Skeletal muscle cell (primary cell): ENCODE measurements at regions not wholly inside any gene's neighbourhood (a gene's known extent, or its start where the extent isn't known, plus 50 kb on each side); places are given as distances from the start of the nearest gene placed in this dataset.
"Not testable (repeated sequence)": the region's sequence is repeated elsewhere in the genome, so short reads cannot be mapped to it uniquely, and the experiment has no call there.

ENCODE experiments used
- DNase-seq: peaks from one replicate; pipeline ENCODE4 v3.0.0-alpha.2; 2010; ENCODE audit warnings: low read depth
- H3K4me3 ChIP-seq: 2 replicates; pipeline ENCODE4 v1.5.1; 2011; ENCODE audit warnings: low read depth, mild to moderate bottlenecking, control low read depth, low read length, moderate library complexity

- DNase-seq = no peak
- H3K4me3 ChIP-seq = no peak overlapping the region
Measured at GRCh38 chr1:76687307-76688175, 179.7 kb upstream of the ST6GALNAC5 start.

DNA sequence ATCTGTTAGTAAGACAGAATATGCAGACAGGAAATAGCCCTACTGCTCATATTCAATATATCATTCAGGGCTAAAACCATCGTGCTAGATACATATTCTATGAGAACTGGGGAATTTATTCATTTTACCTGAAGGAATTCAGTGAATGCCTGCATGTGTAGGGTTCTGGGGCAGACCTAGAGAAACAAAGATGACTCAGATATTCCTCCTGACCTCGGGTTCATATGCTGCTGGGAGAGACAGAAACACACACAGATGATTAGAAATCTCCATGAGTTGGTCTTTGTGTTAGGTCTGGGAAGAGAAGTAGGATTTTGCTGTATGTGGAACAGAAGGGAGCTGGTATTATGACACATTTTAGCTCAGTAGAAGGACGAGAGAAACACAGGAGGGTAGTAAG is 176.5 kb upstream of the ST6GALNAC5 start:
- no peak for DNase-seq
- no peak overlapping the region for H3K4me3 ChIP-seq

DNA sequence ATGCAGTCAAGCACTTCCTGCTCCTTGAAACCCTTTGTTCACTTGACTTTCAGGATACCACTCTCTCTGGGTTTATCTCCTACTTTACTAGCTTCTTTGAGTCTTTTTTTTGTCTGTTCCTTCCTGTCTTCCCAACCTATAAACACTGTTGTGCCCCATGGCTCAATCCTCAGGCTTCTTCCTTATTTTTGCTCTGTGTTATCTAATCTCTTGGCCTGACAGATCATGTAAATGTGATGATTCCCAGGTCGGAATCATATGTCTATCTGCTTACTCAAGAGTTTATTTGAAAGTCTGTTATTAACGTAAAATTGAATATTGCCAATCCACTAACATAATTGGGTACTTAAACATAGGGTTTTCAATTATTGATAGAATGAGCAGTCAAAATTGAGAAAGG is 171.7 kb upstream of the ST6GALNAC5 start:
- H3K4me3 ChIP-seq = no peak overlapping the region
- no peak for DNase-seq

DNA sequence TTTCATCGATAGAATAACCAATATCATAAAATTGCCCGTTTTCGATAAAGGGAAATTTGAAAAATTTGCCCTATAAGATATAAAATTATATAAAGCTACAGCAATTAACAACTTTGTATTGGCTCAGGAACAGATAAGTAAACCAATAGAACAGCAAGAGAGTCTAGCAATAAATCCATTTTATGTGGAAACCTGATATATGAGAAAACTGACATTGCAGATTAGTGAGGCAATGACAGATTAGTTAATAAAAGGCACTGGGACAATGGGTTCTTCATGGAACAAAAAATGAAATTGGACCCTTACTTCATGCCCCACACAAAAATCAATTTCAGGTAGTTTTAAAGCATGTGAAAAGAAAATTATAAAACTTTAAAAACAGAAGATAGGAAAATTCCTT is 169.9 kb upstream of the ST6GALNAC5 start:
- no peak overlapping the region for H3K4me3 ChIP-seq
- no peak for DNase-seq

DNA sequence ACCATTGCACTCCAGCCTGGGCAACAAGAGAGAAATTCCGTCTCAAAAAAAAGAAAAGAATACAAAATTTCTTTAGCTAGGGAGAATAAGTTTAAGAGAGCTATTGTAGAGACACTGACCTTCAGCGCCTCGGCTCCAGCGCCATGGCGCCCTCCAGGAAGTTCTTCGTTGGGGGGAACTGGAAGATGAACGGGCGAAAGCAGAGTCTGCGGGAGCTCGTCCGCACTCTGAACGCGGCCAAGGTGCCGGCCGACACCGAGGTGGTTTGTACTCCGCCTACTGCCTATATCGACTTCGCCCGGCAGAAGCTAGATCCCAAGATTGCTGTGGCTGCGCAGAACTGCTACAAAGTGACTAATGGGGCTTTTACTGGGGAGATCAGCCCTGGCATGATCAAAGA is 167.6 kb upstream of the ST6GALNAC5 start:
- DNase-seq = not testable (repeated sequence)

DNA sequence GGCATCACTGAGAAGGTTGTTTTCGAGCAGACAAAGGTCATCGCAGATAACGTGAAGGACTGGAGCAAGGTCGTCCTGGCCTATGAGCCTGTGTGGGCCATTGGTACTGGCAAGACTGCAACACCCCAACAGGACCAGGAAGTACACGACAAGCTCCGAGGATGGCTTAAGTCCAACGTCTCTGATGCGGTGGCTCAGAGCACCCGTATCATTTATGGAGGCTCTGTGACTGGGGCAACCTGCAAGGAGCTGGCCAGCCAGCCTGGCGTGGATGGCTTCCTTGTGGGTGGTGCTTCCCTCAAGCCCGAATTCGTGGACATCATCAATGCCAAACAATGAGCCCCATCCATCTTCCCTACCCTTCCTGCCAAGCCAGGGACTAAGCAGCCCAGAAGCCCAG is 167.1 kb upstream of the ST6GALNAC5 start:
- DNase-seq, H3K4me3 ChIP-seq: not testable (repeated sequence)

More for the DNA sequence above, 167.6 kb upstream of the ST6GALNAC5 start:
- H3K4me3 ChIP-seq = not testable (repeated sequence)

DNA sequence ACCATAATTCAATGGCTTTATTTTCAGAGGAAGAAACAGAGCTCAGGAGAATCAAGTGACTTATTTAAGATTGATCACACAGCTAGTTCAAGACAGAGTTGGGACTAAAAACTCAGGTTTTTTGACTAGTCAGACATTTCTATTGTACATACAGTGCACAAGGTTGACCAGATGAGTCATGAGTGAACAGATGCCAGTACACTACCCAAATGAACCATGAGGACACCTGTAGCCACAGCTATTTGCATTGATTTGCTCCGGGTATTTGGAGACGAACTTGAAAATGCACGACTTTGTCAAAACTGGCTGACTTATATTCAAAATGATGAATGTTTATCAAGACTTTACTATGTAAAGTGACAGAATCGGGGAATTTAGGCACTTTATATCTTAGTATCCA is 161.7 kb upstream of the ST6GALNAC5 start:
- DNase-seq = no peak
- no peak overlapping the region for H3K4me3 ChIP-seq

DNA sequence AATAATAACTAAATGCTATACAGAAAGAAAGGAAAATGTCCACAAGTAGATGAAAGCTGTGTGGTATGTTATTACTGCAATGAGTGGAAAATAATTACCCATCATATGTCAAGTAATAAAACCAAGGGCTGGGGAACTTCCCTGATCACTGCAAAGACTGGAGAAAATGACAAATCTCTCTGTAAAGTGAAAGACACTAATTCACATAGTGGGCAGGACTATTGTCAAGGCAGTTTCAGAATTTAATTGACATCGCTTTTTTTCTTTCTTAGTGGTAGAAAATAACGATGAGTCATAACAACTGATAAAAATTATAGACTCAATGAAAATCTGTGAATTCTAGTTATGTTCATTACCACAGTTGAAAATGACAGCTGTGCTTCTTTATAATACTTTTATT is 153.7 kb upstream of the ST6GALNAC5 start:
- H3K4me3 ChIP-seq = no peak overlapping the region
- no peak for DNase-seq

DNA sequence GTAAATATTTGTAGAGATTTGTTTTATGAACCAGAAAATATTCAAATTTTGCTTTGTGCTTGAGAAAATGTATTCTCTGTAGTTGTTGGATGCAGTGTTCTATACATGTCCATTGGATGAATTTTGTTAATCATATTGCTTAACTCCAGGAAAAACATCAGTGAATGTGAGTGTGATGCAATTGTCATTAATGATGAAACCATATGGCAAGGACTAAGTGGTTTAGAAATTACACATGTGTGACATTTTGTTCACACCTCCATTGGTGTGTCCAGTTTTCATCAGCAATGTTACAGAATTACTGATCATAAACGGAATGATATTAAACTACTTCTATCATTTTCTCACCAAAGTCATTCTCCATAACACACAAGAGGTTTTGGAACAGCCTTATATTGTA is 151.8 kb upstream of the ST6GALNAC5 start:
- no peak for DNase-seq
- no peak overlapping the region for H3K4me3 ChIP-seq

GRCh38 chr1:76723949-76724348 is 143.3 kb upstream of the ST6GALNAC5 start:
- H3K4me3 ChIP-seq = no peak overlapping the region
- no peak for DNase-seq

GRCh38 chr1:76724816-76725215 is 142.5 kb upstream of the ST6GALNAC5 start:
- H3K4me3 ChIP-seq = no peak overlapping the region
- DNase-seq = no peak

GRCh38 chr1:76725864-76726619 is 141.2 kb upstream of the ST6GALNAC5 start:
- DNase-seq = no peak
- no peak overlapping the region for H3K4me3 ChIP-seq

DNA sequence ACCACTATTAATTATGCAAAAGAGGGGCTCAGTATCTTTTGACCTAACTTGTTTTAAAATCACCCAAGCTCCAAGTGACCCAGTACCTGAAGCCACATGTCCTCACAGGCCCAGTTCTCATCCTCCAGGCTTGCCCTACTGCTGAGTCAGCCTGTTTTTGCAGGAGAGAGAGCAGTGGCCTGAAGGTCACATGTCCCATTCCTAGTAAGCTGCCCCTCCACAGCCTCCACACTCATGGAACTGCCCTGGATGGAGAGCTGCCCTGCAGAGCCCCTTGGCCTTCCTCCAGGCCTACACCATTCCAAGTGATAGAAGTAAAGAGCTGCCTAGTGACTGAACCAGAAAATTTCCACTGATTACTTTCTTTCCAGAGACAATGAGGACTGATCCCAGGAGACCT is 139.8 kb upstream of the ST6GALNAC5 start:
- H3K4me3 ChIP-seq = no peak overlapping the region
- DNase-seq = no peak

GRCh38 chr1:76729142-76729541 is 138.1 kb upstream of the ST6GALNAC5 start:
- H3K4me3 ChIP-seq = no peak overlapping the region
- DNase-seq = no peak

DNA sequence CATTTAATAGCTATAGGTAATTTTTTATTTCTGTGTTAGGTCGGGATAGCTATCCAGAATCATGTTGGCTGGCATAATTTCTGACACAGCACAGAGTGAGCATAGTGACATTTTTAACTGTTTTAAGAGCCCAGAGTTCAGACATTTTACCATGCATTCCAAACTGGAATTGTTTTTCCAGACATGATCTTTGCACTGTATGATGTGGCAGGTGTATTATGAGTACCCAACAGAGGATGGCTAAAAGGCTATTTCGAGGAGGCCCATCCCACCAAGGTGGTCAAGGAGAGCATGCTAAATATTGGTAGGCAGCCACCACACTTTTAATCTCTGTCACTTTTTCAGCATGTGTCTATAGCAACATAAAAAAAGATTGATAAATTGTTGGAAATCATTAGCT is 137.3 kb upstream of the ST6GALNAC5 start:
- no peak overlapping the region for H3K4me3 ChIP-seq
- no peak for DNase-seq

DNA sequence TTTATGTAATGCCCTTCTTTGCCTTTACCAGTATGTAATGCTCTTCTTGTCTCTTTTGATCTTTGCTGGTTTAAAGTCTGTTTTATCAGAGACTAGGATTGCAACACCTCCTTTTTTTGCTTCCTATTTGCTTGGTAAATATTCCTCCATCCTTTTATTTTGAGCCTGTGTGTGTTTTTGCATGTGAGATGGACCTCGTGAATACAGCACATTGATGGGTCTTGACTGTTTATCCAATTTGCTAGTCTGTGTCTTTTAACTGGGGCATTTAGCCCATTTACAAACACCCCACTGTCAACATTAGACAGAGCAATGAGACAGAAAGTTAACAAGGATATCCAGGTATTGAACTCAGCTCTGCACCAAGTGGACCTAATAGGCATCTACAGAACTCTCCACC is 128.9 kb upstream of the ST6GALNAC5 start:
- not testable (repeated sequence) for H3K4me3 ChIP-seq, DNase-seq

DNA sequence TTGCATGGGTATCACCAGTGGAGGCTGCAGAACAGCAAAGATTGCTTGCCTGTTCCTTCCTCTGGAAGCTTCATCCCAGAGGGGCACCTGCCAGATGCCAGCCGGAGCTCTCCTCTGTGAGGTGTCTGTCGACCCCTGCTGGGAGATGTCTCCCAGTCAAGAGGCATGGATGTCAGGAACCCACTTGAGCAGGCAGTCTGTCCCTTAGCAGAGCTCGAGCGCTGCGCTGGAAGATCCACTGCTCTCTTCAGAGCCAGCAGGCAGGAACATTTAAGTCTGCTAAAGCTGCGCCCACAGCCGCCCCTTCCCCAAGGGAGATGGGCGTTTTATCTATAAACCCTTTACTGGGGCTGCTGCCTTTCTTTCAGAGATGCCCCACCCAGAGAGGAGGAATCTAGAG is 126.3 kb upstream of the ST6GALNAC5 start:
- H3K4me3 ChIP-seq, DNase-seq: not testable (repeated sequence)

- DNase-seq = no peak
- no peak overlapping the region for H3K4me3 ChIP-seq
Measured at GRCh38 chr1:76744989-76745388, 122.3 kb upstream of the ST6GALNAC5 start.

DNA sequence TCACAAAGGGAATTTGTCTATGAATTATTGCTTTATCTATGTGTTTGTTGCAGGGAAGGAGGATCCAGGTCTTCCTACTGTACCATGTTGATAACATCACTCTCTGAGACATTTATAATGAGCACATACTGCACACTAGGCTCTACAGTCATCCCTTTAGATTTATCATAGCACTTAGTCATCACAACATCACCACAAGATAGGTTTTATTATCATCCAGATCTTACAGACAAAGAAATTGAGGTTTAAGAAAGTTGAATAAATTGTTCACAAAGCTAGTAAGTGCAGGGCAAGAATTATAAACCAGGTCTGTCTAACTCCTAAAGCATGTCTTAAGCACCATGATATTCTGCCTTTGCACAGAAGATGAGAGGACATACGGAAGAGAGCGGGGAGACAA is 121.1 kb upstream of the ST6GALNAC5 start:
- no peak overlapping the region for H3K4me3 ChIP-seq
- DNase-seq = no peak

- DNase-seq = no peak
- no peak overlapping the region for H3K4me3 ChIP-seq
Measured at GRCh38 chr1:76754730-76755129, 112.5 kb upstream of the ST6GALNAC5 start.
